ENCODE measurements at regions not wholly inside any gene's neighbourhood (a gene's known extent, or its start where the extent isn't known, plus 50 kb on each side); places are given as distances from the start of the nearest gene placed in this dataset.

- intact Hi-C loops (cut with micrococcal nuclease; ENCODE audit: unreplicated experiment), result loop anchor here (5.0 kb wide), 1 partner anchor 286 kb away; no protein-coding TSS in a partner anchor
- no peaks in the 10 kb centered on the region for H3K9me3 ChIP-seq
- no peaks in the 10 kb centered on the region for H3K27me3 ChIP-seq (replicated peaks; ENCODE audit: control insufficient read depth, insufficient read depth, low read length)
- Mint-ChIP-seq H3K4me1 (ENCODE audit: low read depth, unreplicated experiment) (no peaks in the 10 kb centered on the region), H3K36me3 (ENCODE audit: insufficient read depth, unreplicated experiment) (no peaks in the 10 kb centered on the region), H3K27me3 (ENCODE audit: insufficient read depth, unreplicated experiment) (no peaks in the 10 kb centered on the region), H3K9me3 (ENCODE audit: unreplicated experiment) (no peaks in the 10 kb centered on the region), H3K27ac (ENCODE audit: unreplicated experiment) (no peak overlapping the region), H3K4me3 (ENCODE audit: unreplicated experiment) (no peak overlapping the region)
- no peaks in the 10 kb centered on the region for H3K4me1 ChIP-seq
- CTCF ChIA-PET, result no interaction called here
- no peak for DNase-seq
- POLR2A ChIA-PET, result no interaction called here
- no TSS peak for BruUV-seq (replicated peaks)
- H3K36me3 ChIP-seq (ENCODE audit: control insufficient read depth, insufficient read depth, low read length), result no peaks in the 10 kb centered on the region
- no peak overlapping the region for H3K4me3 ChIP-seq (ENCODE audit: low read depth, low read length)
- TF ChIP-seq, protein P1, sequence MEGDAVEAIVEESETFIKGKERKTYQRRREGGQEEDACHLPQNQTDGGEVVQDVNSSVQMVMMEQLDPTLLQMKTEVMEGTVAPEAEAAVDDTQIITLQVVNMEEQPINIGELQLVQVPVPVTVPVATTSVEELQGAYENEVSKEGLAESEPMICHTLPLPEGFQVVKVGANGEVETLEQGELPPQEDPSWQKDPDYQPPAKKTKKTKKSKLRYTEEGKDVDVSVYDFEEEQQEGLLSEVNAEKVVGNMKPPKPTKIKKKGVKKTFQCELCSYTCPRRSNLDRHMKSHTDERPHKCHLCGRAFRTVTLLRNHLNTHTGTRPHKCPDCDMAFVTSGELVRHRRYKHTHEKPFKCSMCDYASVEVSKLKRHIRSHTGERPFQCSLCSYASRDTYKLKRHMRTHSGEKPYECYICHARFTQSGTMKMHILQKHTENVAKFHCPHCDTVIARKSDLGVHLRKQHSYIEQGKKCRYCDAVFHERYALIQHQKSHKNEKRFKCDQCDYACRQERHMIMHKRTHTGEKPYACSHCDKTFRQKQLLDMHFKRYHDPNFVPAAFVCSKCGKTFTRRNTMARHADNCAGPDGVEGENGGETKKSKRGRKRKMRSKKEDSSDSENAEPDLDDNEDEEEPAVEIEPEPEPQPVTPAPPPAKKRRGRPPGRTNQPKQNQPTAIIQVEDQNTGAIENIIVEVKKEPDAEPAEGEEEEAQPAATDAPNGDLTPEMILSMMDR (IDR thresholded peaks at IDR 0.05; ENCODE audit: insufficient read depth in 1 of 2, low read depth in 1 of 2, low read length in 1 of 2, severe bottlenecking in 1 of 2, unreplicated experiment in 1 of 2), result no peak
Measured at GRCh38 chr4:31657859-31658570, 937.8 kb downstream of the PCDH7 start.

DNA sequence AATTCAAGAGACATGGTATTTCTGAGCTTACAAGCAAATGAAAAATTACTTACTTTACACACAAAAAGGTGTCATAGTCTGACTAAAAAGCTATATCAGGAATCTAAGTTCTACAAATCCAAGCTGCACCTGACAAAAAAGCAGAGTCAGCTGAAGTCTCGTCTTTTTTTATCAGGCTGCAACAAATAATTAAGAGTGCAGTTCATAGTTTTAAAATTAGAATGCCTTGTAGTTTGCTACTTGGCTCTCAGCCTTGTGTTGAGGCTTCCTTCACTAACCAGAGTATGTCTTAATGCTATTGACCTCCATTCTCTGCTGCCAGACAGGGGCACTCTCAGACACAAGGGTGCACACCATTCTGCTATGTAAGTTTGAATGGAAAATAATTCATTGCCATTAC lies 940.7 kb downstream of the PCDH7 start:
- H3K4me3 ChIP-seq (ENCODE audit: low read depth, low read length), result no peak overlapping the region
- Mint-ChIP-seq H3K4me1 (ENCODE audit: low read depth, unreplicated experiment) (no peaks in the 10 kb centered on the region), H3K36me3 (ENCODE audit: insufficient read depth, unreplicated experiment) (no peaks in the 10 kb centered on the region), H3K9me3 (ENCODE audit: unreplicated experiment) (no peaks in the 10 kb centered on the region), H3K27me3 (ENCODE audit: insufficient read depth, unreplicated experiment) (no peaks in the 10 kb centered on the region), H3K4me3 (ENCODE audit: unreplicated experiment) (no peak overlapping the region), H3K27ac (ENCODE audit: unreplicated experiment) (no peak overlapping the region)
- ChIA-PET POLR2A (no interaction called here), CTCF (no interaction called here)
- intact Hi-C loops (cut with micrococcal nuclease; ENCODE audit: unreplicated experiment), result no loop called here
- no peaks in the 10 kb centered on the region for H3K4me1 ChIP-seq
- no peaks in the 10 kb centered on the region for H3K36me3 ChIP-seq (ENCODE audit: control insufficient read depth, insufficient read depth, low read length)
- no peak for DNase-seq
- no TSS peak for BruUV-seq (replicated peaks)
- no peaks in the 10 kb centered on the region for H3K27me3 ChIP-seq (replicated peaks; ENCODE audit: control insufficient read depth, insufficient read depth, low read length)
- TF ChIP-seq, protein P1 (IDR thresholded peaks at IDR 0.05; ENCODE audit: insufficient read depth in 1 of 2, low read depth in 1 of 2, low read length in 1 of 2, severe bottlenecking in 1 of 2, unreplicated experiment in 1 of 2), result no peak
- no peaks in the 10 kb centered on the region for H3K9me3 ChIP-seq

GRCh38 chr4:31662951-31663350 lies 942.8 kb downstream of the PCDH7 start:
- H3K36me3 Mint-ChIP-seq (ENCODE audit: insufficient read depth, unreplicated experiment), result no peaks in the 10 kb centered on the region
- no peaks in the 10 kb centered on the region for H3K4me1 Mint-ChIP-seq (ENCODE audit: low read depth, unreplicated experiment)
- no peak overlapping the region for H3K4me3 Mint-ChIP-seq (ENCODE audit: unreplicated experiment)
- Histone ChIP-seq H3K4me1 (no peaks in the 10 kb centered on the region), H3K4me3 (ENCODE audit: low read depth, low read length) (no peak overlapping the region), H3K9me3 (no peaks in the 10 kb centered on the region), H3K36me3 (ENCODE audit: control insufficient read depth, insufficient read depth, low read length) (no peaks in the 10 kb centered on the region), H3K27me3 (replicated peaks; ENCODE audit: control insufficient read depth, insufficient read depth, low read length) (no peaks in the 10 kb centered on the region)
- ChIA-PET POLR2A (no interaction called here), CTCF (no interaction called here)
- H3K27me3 Mint-ChIP-seq (ENCODE audit: insufficient read depth, unreplicated experiment), result no peaks in the 10 kb centered on the region
- no peak overlapping the region for H3K27ac Mint-ChIP-seq (ENCODE audit: unreplicated experiment)
- TF ChIP-seq, protein P1 (IDR thresholded peaks at IDR 0.05; ENCODE audit: insufficient read depth in 1 of 2, low read depth in 1 of 2, low read length in 1 of 2, severe bottlenecking in 1 of 2, unreplicated experiment in 1 of 2), result no peak
- H3K9me3 Mint-ChIP-seq (ENCODE audit: unreplicated experiment), result no peaks in the 10 kb centered on the region
- BruUV-seq (replicated peaks), result no TSS peak
- intact Hi-C loops (cut with micrococcal nuclease; ENCODE audit: unreplicated experiment), result no loop called here
- DNase-seq, result no peak

Data from Caco-2 (cell line).